Suprapubic skin (tissue), 4 donors: ENCODE measurements at regions not wholly inside any gene's neighbourhood (a gene's known extent, or its start where the extent isn't known, plus 50 kb on each side); places are given as distances from the start of the nearest gene placed in this dataset.

Experiments used
- DNase-seq, 2 donors: peaks; one replicate each; pipeline ENCODE4 v3.0.0-alpha.2; 2019; ENCODE audit warnings: low spot score in 2 of 2
- H3K27ac ChIP-seq: fragments of 200-600 bp; sonication (generic); one replicate; pipeline ENCODE4 v1.5.1; 2019
- H3K27me3 ChIP-seq: fragments of 200-600 bp; sonication (generic); one replicate; pipeline ENCODE4 v1.5.1; 2019
- H3K36me3 ChIP-seq: fragments of 200-600 bp; sonication (generic); one replicate; pipeline ENCODE4 v1.5.1; 2019
- H3K4me1 ChIP-seq: fragments of 200-600 bp; sonication (generic); one replicate; pipeline ENCODE4 v1.5.1; 2019
- H3K4me3 ChIP-seq: fragments of 200-600 bp; sonication (generic); one replicate; pipeline ENCODE4 v1.5.1; 2019; ENCODE audit warnings: mild to moderate bottlenecking
- H3K9me3 ChIP-seq: fragments of 200-600 bp; sonication (generic); one replicate; pipeline ENCODE4 v1.5.1; 2019
- EP300 ChIP-seq: sonication (generic); formaldehyde crosslinking; IDR thresholded peaks from one replicate; pipeline ENCODE4 v1.6.1; 2017; ENCODE audit warnings: antibody characterized with exemption
- POLR2A ChIP-seq, 2 donors: fragments of 450-650 bp; IDR thresholded peaks; one replicate each; pipeline ENCODE4 v1.6.1; 2017; ENCODE audit warnings: antibody characterized with exemption in 2 of 2, mild to moderate bottlenecking in 2 of 2, moderate library complexity in 2 of 2
- POLR2AphosphoS5 ChIP-seq, 3 donors: sonication (generic); formaldehyde crosslinking; IDR thresholded peaks; one replicate each; pipeline ENCODE4 v1.6.1; 2017; ENCODE audit warnings: antibody characterized with exemption in 3 of 3
- WGBS: methylation state at CpG from one replicate; pipeline ENCODE4 v1.1.5; 2018; 5-methylcytosine and 5-hydroxymethylcytosine counted together
- TF ChIP-seq, protein P1 (sequence below), 2 donors: fragments of 200-600 bp in 1 of 2; fragments of 450-650 bp in 1 of 2; sonication (generic) in 1 of 2; IDR thresholded peaks; one replicate each; pipeline ENCODE4 v1.5.1; 2016 to 2019; ENCODE audit warnings: antibody characterized with exemption in 2 of 2, mild to moderate bottlenecking in 1 of 2, moderate library complexity in 1 of 2

DNA sequence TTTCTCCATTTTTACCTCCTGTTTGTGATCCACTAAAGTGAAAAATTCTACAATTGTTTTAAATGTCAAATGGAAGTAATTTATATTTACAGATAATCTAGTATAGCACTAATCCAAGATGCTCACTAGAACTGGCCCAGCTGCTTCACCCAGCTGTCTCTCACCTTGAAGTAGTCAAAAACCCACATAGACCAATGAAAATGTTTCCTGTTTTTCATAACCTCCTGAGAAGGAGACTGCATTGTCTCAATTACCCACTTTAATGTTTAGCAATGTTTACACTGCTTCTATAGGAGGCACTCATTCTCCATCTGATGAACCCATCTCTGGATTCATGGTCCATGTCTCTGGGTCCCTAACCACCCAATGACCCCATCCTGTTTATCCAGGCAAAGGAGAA, 56.1 kb upstream of the ADO start:
- no peaks in the 10 kb centered on the region for H3K9me3 ChIP-seq
- no peak for DNase-seq
- H3K36me3 ChIP-seq: no peaks in the 10 kb centered on the region
- no peak overlapping the region for H3K4me3 ChIP-seq
- H3K4me1 ChIP-seq: no peaks in the 10 kb centered on the region
- H3K27me3 ChIP-seq: no peaks in the 10 kb centered on the region
- TF ChIP-seq POLR2AphosphoS5 (IDR thresholded peaks at IDR 0.05) (no peak), POLR2A (IDR thresholded peaks at IDR 0.05) (no peak), EP300 (no peak)
- TF ChIP-seq, protein P1, sequence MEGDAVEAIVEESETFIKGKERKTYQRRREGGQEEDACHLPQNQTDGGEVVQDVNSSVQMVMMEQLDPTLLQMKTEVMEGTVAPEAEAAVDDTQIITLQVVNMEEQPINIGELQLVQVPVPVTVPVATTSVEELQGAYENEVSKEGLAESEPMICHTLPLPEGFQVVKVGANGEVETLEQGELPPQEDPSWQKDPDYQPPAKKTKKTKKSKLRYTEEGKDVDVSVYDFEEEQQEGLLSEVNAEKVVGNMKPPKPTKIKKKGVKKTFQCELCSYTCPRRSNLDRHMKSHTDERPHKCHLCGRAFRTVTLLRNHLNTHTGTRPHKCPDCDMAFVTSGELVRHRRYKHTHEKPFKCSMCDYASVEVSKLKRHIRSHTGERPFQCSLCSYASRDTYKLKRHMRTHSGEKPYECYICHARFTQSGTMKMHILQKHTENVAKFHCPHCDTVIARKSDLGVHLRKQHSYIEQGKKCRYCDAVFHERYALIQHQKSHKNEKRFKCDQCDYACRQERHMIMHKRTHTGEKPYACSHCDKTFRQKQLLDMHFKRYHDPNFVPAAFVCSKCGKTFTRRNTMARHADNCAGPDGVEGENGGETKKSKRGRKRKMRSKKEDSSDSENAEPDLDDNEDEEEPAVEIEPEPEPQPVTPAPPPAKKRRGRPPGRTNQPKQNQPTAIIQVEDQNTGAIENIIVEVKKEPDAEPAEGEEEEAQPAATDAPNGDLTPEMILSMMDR (IDR thresholded peaks at IDR 0.05): no peak
- no peak overlapping the region for H3K27ac ChIP-seq

DNA sequence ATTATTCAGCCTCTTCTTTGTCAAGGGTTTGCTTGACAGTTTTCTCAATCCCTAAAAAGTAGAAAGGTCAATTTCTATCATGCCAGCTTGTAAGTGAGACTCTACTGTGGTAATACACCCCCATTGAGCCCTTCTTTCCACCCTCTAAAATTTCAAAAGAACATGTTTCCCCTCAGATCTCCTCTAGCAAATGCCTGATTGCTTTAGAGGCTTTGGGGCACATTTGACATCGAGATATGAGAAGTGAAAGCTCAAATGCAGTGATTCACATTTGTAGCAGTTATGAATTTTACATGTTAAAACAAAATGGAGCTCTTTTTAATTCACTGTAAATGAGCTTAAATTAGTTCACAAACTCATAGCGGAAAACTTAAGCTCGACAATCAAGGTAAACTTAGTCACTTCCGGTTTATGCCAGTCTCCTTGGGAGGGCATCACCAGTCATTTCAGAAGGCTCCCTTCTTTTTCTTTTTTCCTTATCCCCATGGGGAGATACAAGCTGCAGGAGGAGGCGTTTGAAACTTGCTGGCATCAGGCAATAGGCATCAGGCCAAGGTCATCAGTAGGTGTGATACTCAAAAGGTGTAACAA, 55.3 kb upstream of the ADO start:
- no peak for DNase-seq
- TF ChIP-seq EP300: no peak
- TF ChIP-seq, protein P1 (IDR thresholded peaks at IDR 0.05): no peak
- TF ChIP-seq POLR2AphosphoS5 (IDR thresholded peaks at IDR 0.05): no peak
- TF ChIP-seq POLR2A (IDR thresholded peaks at IDR 0.05): no peak
- WGBS: 76% methylated on average over 5 of the region's 5 CpGs

More for the DNA sequence above, 55.3 kb upstream of the ADO start:
- no peaks in the 10 kb centered on the region for H3K27me3 ChIP-seq
- H3K9me3 ChIP-seq: no peaks in the 10 kb centered on the region
- no peak overlapping the region for H3K27ac ChIP-seq
- H3K36me3 ChIP-seq: no peaks in the 10 kb centered on the region
- H3K4me3 ChIP-seq: no peak overlapping the region
- H3K4me1 ChIP-seq: no peaks in the 10 kb centered on the region
